H9 (cell line): ENCODE measurements at regions not wholly inside any gene's neighbourhood (a gene's known extent, or its start where the extent isn't known, plus 50 kb on each side); places are given as distances from the start of the nearest gene placed in this dataset.

Experiments used
- DNase-seq: peaks from one replicate; pipeline ENCODE4 v3.0.0-alpha.2; 2017
- H2AFZ ChIP-seq: one replicate; pipeline ENCODE4 v1.6.1; 2013; ENCODE audit warnings: mild to moderate bottlenecking, low read length, control low read depth, moderate library complexity
- H2AK5ac ChIP-seq: 2 replicates; pipeline ENCODE4 v1.6.1; 2013; ENCODE audit warnings: low read length, control low read depth, mixed read lengths; ENCODE audit not compliant: insufficient read length
- H2BK120ac ChIP-seq: one replicate; pipeline ENCODE4 v1.6.1; 2013; ENCODE audit warnings: low read depth, mild to moderate bottlenecking, low read length, control low read depth, inconsistent platforms; ENCODE audit not compliant: poor library complexity, severe bottlenecking
- H2BK12ac ChIP-seq: 2 replicates; pipeline ENCODE4 v1.6.1; 2013; ENCODE audit warnings: low read length, control low read depth, mixed read lengths, low read depth; ENCODE audit not compliant: insufficient read length
- H2BK15ac ChIP-seq: 2 replicates; pipeline ENCODE4 v1.6.1; 2013; ENCODE audit warnings: low read depth, low read length, control low read depth
- H2BK20ac ChIP-seq: one replicate; pipeline ENCODE4 v1.6.1; 2013; ENCODE audit warnings: low read depth, mild to moderate bottlenecking, low read length, control low read depth, inconsistent platforms; ENCODE audit not compliant: poor library complexity, severe bottlenecking
- H2BK5ac ChIP-seq: 2 replicates; pipeline ENCODE4 v1.6.1; 2013; ENCODE audit warnings: low read length, control low read depth, mixed read lengths; ENCODE audit not compliant: insufficient read length
- H3K14ac ChIP-seq: 2 replicates; pipeline ENCODE4 v1.6.1; 2013; ENCODE audit warnings: low read length, control low read depth; ENCODE audit not compliant: insufficient read depth
- H3K18ac ChIP-seq: 2 replicates; pipeline ENCODE4 v1.6.1; 2013; ENCODE audit warnings: low read depth, mild to moderate bottlenecking, mixed read lengths, low read length, control low read depth; ENCODE audit not compliant: insufficient read length
- H3K23ac ChIP-seq: 2 replicates; pipeline ENCODE4 v1.6.1; 2013; ENCODE audit warnings: low read length, control low read depth, mixed read lengths, low read depth; ENCODE audit not compliant: insufficient read length
- H3K23me2 ChIP-seq: 2 replicates; pipeline ENCODE4 v1.6.1; 2013; ENCODE audit warnings: low read depth, mild to moderate bottlenecking, mixed read lengths, low read length, control low read depth; ENCODE audit not compliant: insufficient read length, poor library complexity, severe bottlenecking
- H3K27ac ChIP-seq: 2 replicates; pipeline ENCODE4 v1.5.1; 2013; ENCODE audit warnings: low read length, control low read depth, mixed read lengths, low read depth; ENCODE audit not compliant: insufficient read length
- H3K27me3 ChIP-seq: 2 replicates; pipeline ENCODE4 v1.6.1; 2013; ENCODE audit warnings: low read length, control low read depth, inconsistent platforms; ENCODE audit not compliant: insufficient read depth
- H3K4ac ChIP-seq: 2 replicates; pipeline ENCODE4 v1.6.1; 2013; ENCODE audit warnings: low read depth, mild to moderate bottlenecking, control low read depth, inconsistent platforms, low read length, moderate library complexity
- H3K4me1 ChIP-seq: 2 replicates; pipeline ENCODE4 v1.6.1; 2013; ENCODE audit warnings: low read length, control low read depth, inconsistent platforms; ENCODE audit not compliant: insufficient read depth
- H3K4me2 ChIP-seq: 2 replicates; pipeline ENCODE4 v1.6.1; 2013; ENCODE audit warnings: low read length, control low read depth, mixed read lengths; ENCODE audit not compliant: insufficient read length, insufficient read depth
- H3K56ac ChIP-seq: 2 replicates; pipeline ENCODE4 v1.6.1; 2013; ENCODE audit warnings: low read depth, mild to moderate bottlenecking, mixed read lengths, low read length, control low read depth; ENCODE audit not compliant: insufficient read length
- H3K79me1 ChIP-seq: 2 replicates; pipeline ENCODE4 v1.6.1; 2013; ENCODE audit warnings: low read depth, mild to moderate bottlenecking, moderate library complexity, low read length, control low read depth, inconsistent platforms; ENCODE audit not compliant: insufficient read depth, poor library complexity, severe bottlenecking
- H3K79me2 ChIP-seq: 2 replicates; pipeline ENCODE4 v1.6.1; 2013; ENCODE audit warnings: low read length, control low read depth, inconsistent platforms; ENCODE audit not compliant: insufficient read depth
- H3K9ac ChIP-seq: 2 replicates; pipeline ENCODE4 v1.6.1; 2013; ENCODE audit warnings: low read length, control low read depth, mixed read lengths; ENCODE audit not compliant: insufficient read length; ENCODE audit errors: extremely low read depth
- H3K9me3 ChIP-seq: one replicate; pipeline ENCODE4 v1.6.1; 2013; ENCODE audit warnings: low read depth, low read length, inconsistent platforms; ENCODE audit not compliant: control insufficient read depth
- H3T11ph ChIP-seq: one replicate; pipeline ENCODE4 v1.6.1; 2013; ENCODE audit warnings: mild to moderate bottlenecking, low read length, control low read depth, inconsistent platforms
- H4K20me1 ChIP-seq: one replicate; pipeline ENCODE4 v1.6.1; 2013; ENCODE audit not compliant: control insufficient read depth, insufficient read length, insufficient read depth
- H4K5ac ChIP-seq: 2 replicates; pipeline ENCODE4 v1.6.1; 2013; ENCODE audit warnings: low read depth, mild to moderate bottlenecking, mixed read lengths, low read length, control low read depth; ENCODE audit not compliant: insufficient read length
- H4K8ac ChIP-seq: replicated peaks from 2 replicates; pipeline ENCODE4 v1.6.1; 2013; ENCODE audit warnings: low read length, control low read depth, mixed read lengths, low read depth; ENCODE audit not compliant: insufficient read length
- H4K91ac ChIP-seq: 2 replicates; pipeline ENCODE4 v1.6.1; 2013; ENCODE audit warnings: low read depth, mild to moderate bottlenecking, moderate library complexity, mixed read lengths, low read length, control low read depth; ENCODE audit not compliant: insufficient read length
- H3K27ac Mint-ChIP-seq, 3 experiments: 2 replicates in 2 of 3; 3 replicates in 1 of 3; pipeline ENCODE4 v1.8.0; 2020 to 2021; ENCODE audit warnings: mixed read lengths in 3 of 3, mild to moderate bottlenecking in 1 of 3, moderate library complexity in 1 of 3
- H3K27me3 Mint-ChIP-seq: 2 replicates; pipeline ENCODE4 v1.8.0; 2021; ENCODE audit warnings: low read depth, mild to moderate bottlenecking, moderate library complexity, mixed read lengths
- H3K36me3 Mint-ChIP-seq, 3 experiments: 2 replicates in 2 of 3; 3 replicates in 1 of 3; pipeline ENCODE4 v1.8.0; 2020 to 2021; ENCODE audit warnings: low read depth in 3 of 3, mixed read lengths in 3 of 3; ENCODE audit not compliant: insufficient read depth in 1 of 3
- H3K4me1 Mint-ChIP-seq, 2 experiments: 2 replicates each; pipeline ENCODE4 v1.8.0; 2020; ENCODE audit warnings: mixed read lengths in 2 of 2
- H3K4me3 Mint-ChIP-seq, 2 experiments: 2 replicates in 1 of 2; 3 replicates in 1 of 2; pipeline ENCODE4 v1.8.0; 2020 to 2021; ENCODE audit warnings: mild to moderate bottlenecking in 2 of 2, mixed read lengths in 2 of 2, moderate library complexity in 1 of 2
- H3K9me3 Mint-ChIP-seq, 2 experiments: 2 replicates in 1 of 2; 3 replicates in 1 of 2; pipeline ENCODE4 v1.8.0; 2020; ENCODE audit warnings: mild to moderate bottlenecking in 2 of 2, mixed read lengths in 2 of 2, moderate library complexity in 1 of 2
- CTCF ChIP-seq: fragments of 200-600 bp; sonication (generic); conservative IDR thresholded peaks from 3 replicates; pipeline ENCODE4 v1.8.0; 2021; ENCODE audit warnings: antibody characterized with exemption, mild to moderate bottlenecking
- WGBS: extraction: QIAGEN DNeasy Blood & Tissue Kit; methylation state at CpG from one replicate; pipeline ENCODE4 v1.1.7; 2013; ENCODE audit warnings: missing lambda C conversion rate, low lambda C conversion rate, mixed read lengths; ENCODE audit not compliant: insufficient read length; ENCODE audit errors: extremely low coverage; 5-methylcytosine and 5-hydroxymethylcytosine counted together

DNA sequence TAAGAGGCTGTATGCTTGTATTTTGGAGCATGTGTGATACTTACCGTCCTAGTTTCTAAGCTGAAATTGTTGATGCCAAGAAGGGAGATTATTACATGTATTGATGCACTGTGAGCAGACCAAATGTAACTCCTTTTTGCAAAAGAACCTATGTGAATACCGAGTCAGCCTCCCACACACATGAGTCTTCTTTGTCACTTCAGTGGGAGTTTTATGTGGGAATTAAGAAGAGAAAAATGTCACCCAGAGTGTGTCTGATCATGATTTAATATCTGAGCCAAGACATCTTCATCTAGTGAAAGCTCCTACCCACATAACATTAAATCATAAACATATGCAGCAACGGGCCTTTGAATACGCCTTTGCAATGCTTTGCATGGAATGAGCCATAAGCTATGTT, 380.3 kb upstream of the ACTBL2 start:
- H2BK12ac ChIP-seq = no peak overlapping the region
- no peaks in the 10 kb centered on the region; the same call in 1 of the 2 replicates for H3K79me2 ChIP-seq
- no peaks in the 10 kb centered on the region for H3K79me1 ChIP-seq
- Mint-ChIP-seq H3K27me3 (no peaks in the 10 kb centered on the region), H3K9me3 (peaks cover 0 to 3% of the 10 kb centered on the region in 2 experiments; a peak in 2 of 5 replicates), H3K27ac (no peak overlapping the region), H3K36me3 (no peaks in the 10 kb centered on the region), H3K4me1 (no peaks in the 10 kb centered on the region), H3K4me3 (no peak overlapping the region)
- no peak overlapping the region for H2BK5ac ChIP-seq
- H3K27me3 ChIP-seq = no peaks in the 10 kb centered on the region
- H3K27ac ChIP-seq = no peak overlapping the region
- H3K14ac ChIP-seq = no peak overlapping the region
- no peak for DNase-seq
- H4K20me1 ChIP-seq = no peaks in the 10 kb centered on the region
- H3K23me2 ChIP-seq = no peaks in the 10 kb centered on the region
- H4K8ac ChIP-seq = no peak overlapping the region
- H3K18ac ChIP-seq = no peak overlapping the region
- WGBS = no CpG with 5 or more reads among the region's 4 CpGs
- no peaks in the 10 kb centered on the region for H3K4me1 ChIP-seq
- no peaks in the 10 kb centered on the region for H3K9me3 ChIP-seq
- H3K9ac ChIP-seq = no peak overlapping the region
- no peak overlapping the region for H3T11ph ChIP-seq
- H3K23ac ChIP-seq = no peak overlapping the region
- H2AFZ ChIP-seq = no peak overlapping the region
- H4K5ac ChIP-seq = no peak overlapping the region
- no peak overlapping the region for H3K4me2 ChIP-seq
- no peak for TF ChIP-seq CTCF
- no peak overlapping the region for H2AK5ac ChIP-seq
- no peak overlapping the region for H3K4ac ChIP-seq
- no peak overlapping the region for H2BK120ac ChIP-seq
- H2BK20ac ChIP-seq = no peak overlapping the region
- no peak overlapping the region for H4K91ac ChIP-seq
- no peak overlapping the region for H3K56ac ChIP-seq
- no peak overlapping the region for H2BK15ac ChIP-seq
